GM12878 (cell line): ENCODE measurements at regions not wholly inside any gene's neighbourhood (a gene's known extent, or its start where the extent isn't known, plus 50 kb on each side); places are given as distances from the start of the nearest gene placed in this dataset.

Experiments used
- ATAC-seq: fragments of 200-7000 bp; cut with Tn5 transposase; 3 replicates; pipeline ENCODE4 v1.9.1; 2020; ENCODE audit warnings: mild to moderate bottlenecking, moderate library complexity
- BruUV-seq: library from RNA; stranded (reverse); fragments of 400-500 nt; replicated peaks from 2 replicates; lab custom pipeline; 2021; lab: Mats Ljungman, UMichigan
- CTCF ChIA-PET: fragments of 300-600 bp; sonication (Branson Sonifier 250); formaldehyde crosslinking; extraction: SDS; loops from one replicate; lab custom pipeline; 2021; ENCODE audit warnings: inconsistent platforms; lab: Yijun Ruan, JAX
- POLR2A ChIA-PET: fragments of 350-600 bp; formaldehyde crosslinking; extraction: SDS; loops from one replicate; lab custom pipeline; 2021; ENCODE audit warnings: inconsistent platforms; lab: Charles Lee
- RAD21 ChIA-PET: fragments of 300-600 bp; sonication (Branson Sonifier 250); formaldehyde crosslinking; loops from one replicate; lab custom pipeline; 2023; ENCODE audit warnings: antibody characterized with exemption; ENCODE audit not compliant: unreplicated experiment; lab: Charles Lee
- SMC1A ChIA-PET: fragments of 300-600 bp; sonication (Branson Sonifier 250); formaldehyde crosslinking; loops from one replicate; lab custom pipeline; 2023; ENCODE audit not compliant: unreplicated experiment, uncharacterized antibody; lab: Charles Lee
- DNase-seq: peaks from one replicate; pipeline ENCODE4 v3.0.0-alpha.2; 2011; ENCODE audit warnings: low read depth, low spot score
- FAIRE-seq: peaks from 3 replicates; lab custom pipeline; 2011; peaks lifted over from hg19 to GRCh38; lab: Jason Lieb, UNC
- H2AFZ ChIP-seq: 2 replicates; pipeline ENCODE4 v1.6.0; 2011; ENCODE audit warnings: low read depth, low read length, control low read depth; ENCODE audit not compliant: control insufficient read depth
- H3K27ac ChIP-seq: 2 replicates; pipeline ENCODE4 v1.5.1; 2011; ENCODE audit warnings: control low read depth; ENCODE audit not compliant: control insufficient read depth, insufficient read depth
- H3K27me3 ChIP-seq, 2 experiments: replicated peaks in 1 of 2; 2 replicates each; pipeline versions ENCODE4 v1.6.0 to v1.6.1; 2011; ENCODE audit warnings: low read length in 1 of 2; ENCODE audit not compliant: control insufficient read depth in 2 of 2, insufficient read depth in 2 of 2
- H3K36me3 ChIP-seq, 2 experiments: 2 replicates each; pipeline ENCODE4 v1.5.1; 2011; ENCODE audit warnings: low read length in 1 of 2; ENCODE audit not compliant: control insufficient read depth in 2 of 2, insufficient read depth in 2 of 2
- H3K4me1 ChIP-seq: 2 replicates; pipeline ENCODE4 v1.6.1; 2011; ENCODE audit warnings: mild to moderate bottlenecking, low read length, moderate library complexity, mixed read lengths; ENCODE audit not compliant: control insufficient read depth, insufficient read depth
- H3K4me2 ChIP-seq: 2 replicates; pipeline ENCODE4 v1.6.0; 2011; ENCODE audit warnings: control low read depth; ENCODE audit not compliant: control insufficient read depth, insufficient read depth
- H3K4me3 ChIP-seq: fragments of 200-600 bp; sonication (generic); 2 replicates; pipeline ENCODE4 v1.5.1; 2016
- H3K79me2 ChIP-seq: 2 replicates; pipeline ENCODE4 v1.6.0; 2011; ENCODE audit warnings: low read length; ENCODE audit not compliant: control insufficient read depth, insufficient read depth
- H3K9ac ChIP-seq: 2 replicates; pipeline ENCODE4 v1.8.0; 2011; ENCODE audit warnings: low read length, control low read depth, mixed read lengths; ENCODE audit not compliant: control insufficient read depth, insufficient read depth
- H3K9me3 ChIP-seq: replicated peaks from 3 replicates; pipeline ENCODE4 v1.5.1; 2011; ENCODE audit warnings: mild to moderate bottlenecking, low read length; ENCODE audit not compliant: control insufficient read depth, insufficient read depth
- H4K20me1 ChIP-seq: 2 replicates; pipeline ENCODE4 v1.6.0; 2011; ENCODE audit not compliant: control insufficient read depth, insufficient read depth
- BCL11A ChIP-seq: IDR thresholded peaks from 2 replicates; pipeline ENCODE4 v1.6.1; 2011; ENCODE audit warnings: low read depth, low read length
- MYC ChIP-seq: IDR thresholded peaks from 2 replicates; pipeline ENCODE4 v1.6.1; 2011; ENCODE audit warnings: mild to moderate bottlenecking, low read length, moderate library complexity, inconsistent platforms; ENCODE audit not compliant: insufficient read depth, insufficient replicate concordance, insufficient read length, severe bottlenecking
- RAD21 ChIP-seq: IDR thresholded peaks from 2 replicates; pipeline ENCODE4 v1.6.1; 2011; ENCODE audit warnings: mild to moderate bottlenecking, low read depth, low read length, moderate library complexity; ENCODE audit not compliant: insufficient read depth
- RUNX3 ChIP-seq: IDR thresholded peaks from 2 replicates; pipeline ENCODE4 v1.6.1; 2012; ENCODE audit warnings: low read length, inconsistent platforms
- SMARCA5 ChIP-seq: fragments of 450-650 bp; IDR thresholded peaks from 2 replicates; pipeline ENCODE4 v1.6.1; 2017; ENCODE audit warnings: mild to moderate bottlenecking
- SPI1 ChIP-seq: IDR thresholded peaks from 2 replicates; pipeline ENCODE4 v1.6.1; 2011; ENCODE audit warnings: low read depth, mild to moderate bottlenecking, low read length, moderate library complexity, borderline replicate concordance; ENCODE audit not compliant: insufficient read depth
- SUPT20H ChIP-seq: IDR thresholded peaks from 2 replicates; pipeline ENCODE4 v1.6.1; 2011; ENCODE audit warnings: low read depth, mild to moderate bottlenecking, low read length, moderate library complexity, borderline replicate concordance; ENCODE audit not compliant: control insufficient read depth
- WRNIP1 ChIP-seq: IDR thresholded peaks from 2 replicates; pipeline ENCODE4 v1.6.1; 2011; ENCODE audit warnings: low read depth, low read length, improper control_type of control experiment, borderline replicate concordance
- ZNF217 ChIP-seq: fragments of 450-650 bp; IDR thresholded peaks from 2 replicates; pipeline ENCODE4 v1.6.1; 2017; ENCODE audit warnings: antibody characterized with exemption, mild to moderate bottlenecking
- ZSCAN29 ChIP-seq: fragments of 450-650 bp; IDR thresholded peaks from 2 replicates; pipeline ENCODE4 v1.6.1; 2017; ENCODE audit warnings: mild to moderate bottlenecking, moderate library complexity
- WGBS: methylation state at CpG from one replicate; pipeline ENCODE4 v1.1.6; 2016; ENCODE audit warnings: low lambda C conversion rate; ENCODE audit not compliant: insufficient replicate concordance, insufficient coverage; ENCODE audit errors: missing lambda C conversion rate; 5-methylcytosine and 5-hydroxymethylcytosine counted together
- in situ Hi-C: fragments of 300-500 bp; cut with MboI; formaldehyde crosslinking; loops from 9 replicates; pipeline ENCODE4 v1.14.3; 2018; ENCODE audit warnings: mixed read lengths
- intact Hi-C: fragments of 100-400 bp; cut with micrococcal nuclease; formaldehyde crosslinking; loops from one replicate; pipeline ENCODE4 v1.14.2; 2022; ENCODE audit not compliant: unreplicated experiment
- TF ChIP-seq, protein P1 (sequence below): IDR thresholded peaks from 2 replicates; pipeline ENCODE4 v1.6.1; 2012; ENCODE audit warnings: low read depth, low read length, improper control_type of control experiment
- TF ChIP-seq, protein P2 (sequence below): fragments of 450-650 bp; IDR thresholded peaks from 2 replicates; pipeline ENCODE4 v1.6.1; 2018; ENCODE audit warnings: mild to moderate bottlenecking, low read depth, moderate library complexity; ENCODE audit not compliant: partially characterized antibody
- TF ChIP-seq, protein P3 (sequence below): IDR thresholded peaks from 2 replicates; pipeline ENCODE4 v1.6.1; 2011; ENCODE audit warnings: borderline replicate concordance, low read depth, mild to moderate bottlenecking, moderate library complexity, low read length; ENCODE audit not compliant: insufficient read depth, poor library complexity, severe bottlenecking

DNA sequence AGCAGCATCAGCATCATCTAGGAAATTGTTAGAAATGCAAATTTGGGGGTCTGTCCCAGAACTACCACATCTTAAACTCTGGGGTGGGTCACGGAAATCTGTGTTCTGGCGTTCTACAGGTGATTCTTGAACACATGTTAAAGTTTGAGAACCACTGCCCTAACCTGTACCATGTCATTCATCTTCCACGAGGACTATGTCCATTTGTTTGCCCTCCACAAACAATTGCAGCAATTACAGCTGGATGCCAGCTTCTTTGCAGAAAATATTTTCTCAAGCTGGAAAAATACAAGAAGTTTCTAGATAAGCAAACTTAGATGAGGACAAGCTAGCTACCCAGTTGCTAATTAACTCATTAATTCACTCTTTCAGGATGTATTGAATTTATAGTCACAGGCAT lies 54.1 kb downstream of the MAFB start:
- Histone ChIP-seq H3K79me2 (no peaks in the 10 kb centered on the region), H3K4me3 (no peak overlapping the region), H3K4me2 (no peak overlapping the region), H3K4me1 (no peaks in the 10 kb centered on the region), H3K36me3 (no peaks in the 10 kb centered on the region), H4K20me1 (no peaks in the 10 kb centered on the region), H3K27me3 (peaks cover 2 to 5% of the 10 kb centered on the region in 2 experiments; a peak in 2 of 4 replicates), H2AFZ (no peak overlapping the region), H3K27ac (no peak overlapping the region), H3K9ac (no peak overlapping the region), H3K9me3 (no peaks in the 10 kb centered on the region)
- ChIA-PET RAD21 (no interaction called here), POLR2A (no interaction called here), CTCF (no interaction called here), SMC1A (no interaction called here)
- no peak for DNase-seq
- FAIRE-seq: no peak
- no TSS peak for BruUV-seq
- no peak for ATAC-seq
- TF ChIP-seq RAD21: no peak
- TF ChIP-seq BCL11A: no peak
- TF ChIP-seq RUNX3: no peak
- no peak for TF ChIP-seq MYC
- no peak for TF ChIP-seq WRNIP1
- TF ChIP-seq, protein P1, sequence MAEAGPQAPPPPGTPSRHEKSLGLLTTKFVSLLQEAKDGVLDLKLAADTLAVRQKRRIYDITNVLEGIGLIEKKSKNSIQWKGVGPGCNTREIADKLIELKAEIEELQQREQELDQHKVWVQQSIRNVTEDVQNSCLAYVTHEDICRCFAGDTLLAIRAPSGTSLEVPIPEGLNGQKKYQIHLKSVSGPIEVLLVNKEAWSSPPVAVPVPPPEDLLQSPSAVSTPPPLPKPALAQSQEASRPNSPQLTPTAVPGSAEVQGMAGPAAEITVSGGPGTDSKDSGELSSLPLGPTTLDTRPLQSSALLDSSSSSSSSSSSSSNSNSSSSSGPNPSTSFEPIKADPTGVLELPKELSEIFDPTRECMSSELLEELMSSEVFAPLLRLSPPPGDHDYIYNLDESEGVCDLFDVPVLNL: no peak
- no peak for TF ChIP-seq SPI1
- TF ChIP-seq SMARCA5: no peak
- TF ChIP-seq, protein P2, sequence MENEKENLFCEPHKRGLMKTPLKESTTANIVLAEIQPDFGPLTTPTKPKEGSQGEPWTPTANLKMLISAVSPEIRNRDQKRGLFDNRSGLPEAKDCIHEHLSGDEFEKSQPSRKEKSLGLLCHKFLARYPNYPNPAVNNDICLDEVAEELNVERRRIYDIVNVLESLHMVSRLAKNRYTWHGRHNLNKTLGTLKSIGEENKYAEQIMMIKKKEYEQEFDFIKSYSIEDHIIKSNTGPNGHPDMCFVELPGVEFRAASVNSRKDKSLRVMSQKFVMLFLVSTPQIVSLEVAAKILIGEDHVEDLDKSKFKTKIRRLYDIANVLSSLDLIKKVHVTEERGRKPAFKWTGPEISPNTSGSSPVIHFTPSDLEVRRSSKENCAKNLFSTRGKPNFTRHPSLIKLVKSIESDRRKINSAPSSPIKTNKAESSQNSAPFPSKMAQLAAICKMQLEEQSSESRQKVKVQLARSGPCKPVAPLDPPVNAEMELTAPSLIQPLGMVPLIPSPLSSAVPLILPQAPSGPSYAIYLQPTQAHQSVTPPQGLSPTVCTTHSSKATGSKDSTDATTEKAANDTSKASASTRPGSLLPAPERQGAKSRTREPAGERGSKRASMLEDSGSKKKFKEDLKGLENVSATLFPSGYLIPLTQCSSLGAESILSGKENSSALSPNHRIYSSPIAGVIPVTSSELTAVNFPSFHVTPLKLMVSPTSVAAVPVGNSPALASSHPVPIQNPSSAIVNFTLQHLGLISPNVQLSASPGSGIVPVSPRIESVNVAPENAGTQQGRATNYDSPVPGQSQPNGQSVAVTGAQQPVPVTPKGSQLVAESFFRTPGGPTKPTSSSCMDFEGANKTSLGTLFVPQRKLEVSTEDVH: no peak
- TF ChIP-seq, protein P3, sequence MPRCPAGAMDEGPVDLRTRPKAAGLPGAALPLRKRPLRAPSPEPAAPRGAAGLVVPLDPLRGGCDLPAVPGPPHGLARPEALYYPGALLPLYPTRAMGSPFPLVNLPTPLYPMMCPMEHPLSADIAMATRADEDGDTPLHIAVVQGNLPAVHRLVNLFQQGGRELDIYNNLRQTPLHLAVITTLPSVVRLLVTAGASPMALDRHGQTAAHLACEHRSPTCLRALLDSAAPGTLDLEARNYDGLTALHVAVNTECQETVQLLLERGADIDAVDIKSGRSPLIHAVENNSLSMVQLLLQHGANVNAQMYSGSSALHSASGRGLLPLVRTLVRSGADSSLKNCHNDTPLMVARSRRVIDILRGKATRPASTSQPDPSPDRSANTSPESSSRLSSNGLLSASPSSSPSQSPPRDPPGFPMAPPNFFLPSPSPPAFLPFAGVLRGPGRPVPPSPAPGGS: no peak
- no peak for TF ChIP-seq ZNF217
- no peak for TF ChIP-seq ZSCAN29
- TF ChIP-seq SUPT20H: no peak
- 0% methylated on average over 3 of the region's 3 CpGs for WGBS
- intact Hi-C loops (no loop called here), in situ Hi-C loops (no loop called here)
